Heart right ventricle (tissue), 16 donors: ENCODE measurements at regions not wholly inside any gene's neighbourhood (a gene's known extent, or its start where the extent isn't known, plus 50 kb on each side); places are given as distances from the start of the nearest gene placed in this dataset.
A peak's percentile ranks its signal among the peaks of the same experiment; 100 is the strongest.

ENCODE experiments used
- ATAC-seq, 8 donors: fragments of 200-7000 bp; cut with Tn5 transposase; one replicate each; pipeline ENCODE4 v1.9.1; 2020; ENCODE audit warnings: mild to moderate bottlenecking in 8 of 8, moderate library complexity in 8 of 8, moderate number of reproducible peaks in 1 of 8
- DNase-seq, 2 donors: peaks; one replicate each; pipeline ENCODE4 v3.0.0-alpha.2; 2020
- H3K27ac ChIP-seq, 10 donors: fragments of 200-600 bp; sonication (generic) in 2 of 10; one replicate each; pipeline versions ENCODE4 v1.5.0 to v1.8.0; 2020 to 2022; ENCODE audit warnings: mild to moderate bottlenecking in 3 of 10
- H3K27me3 ChIP-seq, 7 donors: fragments of 200-600 bp; one replicate each; pipeline ENCODE4 v1.8.0; 2021 to 2022; ENCODE audit warnings: mild to moderate bottlenecking in 2 of 7
- H3K36me3 ChIP-seq, 9 donors: fragments of 200-600 bp; sonication (generic) in 1 of 9; one replicate each; pipeline versions ENCODE4 v1.5.0 to v1.8.0; 2020 to 2022; ENCODE audit warnings: mild to moderate bottlenecking in 2 of 9
- H3K4me1 ChIP-seq, 9 donors: fragments of 200-600 bp; sonication (generic) in 1 of 9; one replicate each; pipeline versions ENCODE4 v1.5.0 to v1.8.0; 2020 to 2022; ENCODE audit warnings: mild to moderate bottlenecking in 4 of 9
- H3K4me3 ChIP-seq, 10 donors: fragments of 200-600 bp; sonication (generic) in 2 of 10; one replicate each; pipeline versions ENCODE4 v1.5.0 to v1.8.0; 2020 to 2022; ENCODE audit warnings: mild to moderate bottlenecking in 7 of 10, moderate library complexity in 2 of 10
- H3K9me3 ChIP-seq, 11 donors: fragments of 200-600 bp in 10 of 11; sonication (generic) in 2 of 11; one replicate each; pipeline versions ENCODE4 v1.5.0 to v1.8.0; 2013 to 2022; ENCODE audit warnings: mild to moderate bottlenecking in 2 of 11, control low read depth in 1 of 11, moderate library complexity in 1 of 11
- WGBS, 2 donors: extraction: QIAGEN DNeasy Blood & Tissue Kit; methylation state at CpG; one replicate each; pipeline ENCODE4 v1.1.7; 2013; ENCODE audit warnings: inconsistent platforms in 1 of 2; 5-methylcytosine and 5-hydroxymethylcytosine counted together
- intact Hi-C, 10 donors: fragments of 100-400 bp; cut with DNase I; formaldehyde crosslinking; loops; one replicate each; pipeline versions ENCODE4 v1.11.1 to v1.14.2; 2022
- TF ChIP-seq, protein P1 (sequence below), 9 donors: fragments of 200-600 bp; sonication (generic) in 2 of 9; IDR thresholded peaks; one replicate each; pipeline versions ENCODE4 v1.5.0 to v1.8.0; 2021 to 2022; ENCODE audit warnings: antibody characterized with exemption in 9 of 9, mild to moderate bottlenecking in 5 of 9, moderate library complexity in 1 of 9
- donor health status: Arrhythmogenic right ventricular cardiomyopathy.
- donor health status: ischemic (EF 13 %, LVEDD 7.1; RV severe dilation, severe dysfunction).
- donor health status: healthy with polysubstance abuse.
- donor health status: DM: no; HTN: yes; CAD: no.
- donor health status: DM: no; HTN: no; CAD: no.
- donor health status: ischemic (EF 25% LVEDD 6.9; RV normal size, moderate dysfunction).
- donor health status: ischemic (EF 25% LVEDD 5.7; RV mildly dilated, moderate dysfunction).
- donor health status: healthy.
- donor health status: DM: yes; HTN: yes; CAD: no.
- donor health status: Ischemic cardiomyopathy.
- donor health status: ischemic (EF 35%, LVEDD 5.7; RV mildly dilated, moderate dysfunction).
- donor health status: nonischemic (EF 11% LVEDD 7.7; RV severe dilation, severe dysfunction).
- donor health status: DM: yes; HTN: yes; CAD: no.
- donor health status: PGD.
- donor health status: ischemic (EF 29% LVEDD 5.4; RV normal size, mild dysfunction).
- donor health status: nonischemic (EF 23%, LVEDD 6.1; RV moderate dilation, normal function).

DNA sequence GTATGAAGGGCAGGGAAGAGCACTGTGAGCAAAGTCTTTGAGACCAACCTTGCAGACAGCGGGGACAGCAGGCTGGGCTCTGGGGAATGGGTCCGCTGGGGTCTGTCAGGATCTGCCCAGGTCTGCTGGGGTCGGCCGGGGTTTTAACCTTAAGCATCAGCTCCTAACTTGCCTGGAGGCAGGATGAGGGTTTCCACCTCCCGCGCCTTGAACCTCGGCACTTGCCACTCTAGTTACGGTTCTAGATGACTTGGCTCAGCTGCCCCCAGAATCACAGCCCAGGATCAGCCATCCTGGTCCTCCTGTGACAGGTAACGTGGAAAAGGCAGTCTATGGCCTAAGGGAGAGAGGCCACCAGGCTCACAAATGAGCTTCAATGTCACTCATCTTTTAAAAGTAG, 50.4 kb upstream of the CACUL1 start:
- 94 to 95% methylated on average over 9 of the region's 9 CpGs for whole genome bisulfite sequencing, 2 donors
- no peak for DNase-seq
- ATAC-seq = no peak
- no peaks in the 10 kb centered on the region for H3K4me1 ChIP-seq
- intact Hi-C loops = loop anchor here in 2 of 10 donors (10.0 kb wide), 1 partner anchor 240 kb away; no protein-coding TSS in a partner anchor
- H3K9me3 ChIP-seq = no peaks in the 10 kb centered on the region
- H3K27ac ChIP-seq = no peak overlapping the region
- H3K36me3 ChIP-seq = no peaks in the 10 kb centered on the region
- peaks cover 0 to 3% (median 0%) of the 10 kb centered on the region in 7 donors for H3K27me3 ChIP-seq
- H3K4me3 ChIP-seq = no peak overlapping the region
- TF ChIP-seq, protein P1, sequence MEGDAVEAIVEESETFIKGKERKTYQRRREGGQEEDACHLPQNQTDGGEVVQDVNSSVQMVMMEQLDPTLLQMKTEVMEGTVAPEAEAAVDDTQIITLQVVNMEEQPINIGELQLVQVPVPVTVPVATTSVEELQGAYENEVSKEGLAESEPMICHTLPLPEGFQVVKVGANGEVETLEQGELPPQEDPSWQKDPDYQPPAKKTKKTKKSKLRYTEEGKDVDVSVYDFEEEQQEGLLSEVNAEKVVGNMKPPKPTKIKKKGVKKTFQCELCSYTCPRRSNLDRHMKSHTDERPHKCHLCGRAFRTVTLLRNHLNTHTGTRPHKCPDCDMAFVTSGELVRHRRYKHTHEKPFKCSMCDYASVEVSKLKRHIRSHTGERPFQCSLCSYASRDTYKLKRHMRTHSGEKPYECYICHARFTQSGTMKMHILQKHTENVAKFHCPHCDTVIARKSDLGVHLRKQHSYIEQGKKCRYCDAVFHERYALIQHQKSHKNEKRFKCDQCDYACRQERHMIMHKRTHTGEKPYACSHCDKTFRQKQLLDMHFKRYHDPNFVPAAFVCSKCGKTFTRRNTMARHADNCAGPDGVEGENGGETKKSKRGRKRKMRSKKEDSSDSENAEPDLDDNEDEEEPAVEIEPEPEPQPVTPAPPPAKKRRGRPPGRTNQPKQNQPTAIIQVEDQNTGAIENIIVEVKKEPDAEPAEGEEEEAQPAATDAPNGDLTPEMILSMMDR (IDR thresholded peaks at IDR 0.05) = no peak

DNA sequence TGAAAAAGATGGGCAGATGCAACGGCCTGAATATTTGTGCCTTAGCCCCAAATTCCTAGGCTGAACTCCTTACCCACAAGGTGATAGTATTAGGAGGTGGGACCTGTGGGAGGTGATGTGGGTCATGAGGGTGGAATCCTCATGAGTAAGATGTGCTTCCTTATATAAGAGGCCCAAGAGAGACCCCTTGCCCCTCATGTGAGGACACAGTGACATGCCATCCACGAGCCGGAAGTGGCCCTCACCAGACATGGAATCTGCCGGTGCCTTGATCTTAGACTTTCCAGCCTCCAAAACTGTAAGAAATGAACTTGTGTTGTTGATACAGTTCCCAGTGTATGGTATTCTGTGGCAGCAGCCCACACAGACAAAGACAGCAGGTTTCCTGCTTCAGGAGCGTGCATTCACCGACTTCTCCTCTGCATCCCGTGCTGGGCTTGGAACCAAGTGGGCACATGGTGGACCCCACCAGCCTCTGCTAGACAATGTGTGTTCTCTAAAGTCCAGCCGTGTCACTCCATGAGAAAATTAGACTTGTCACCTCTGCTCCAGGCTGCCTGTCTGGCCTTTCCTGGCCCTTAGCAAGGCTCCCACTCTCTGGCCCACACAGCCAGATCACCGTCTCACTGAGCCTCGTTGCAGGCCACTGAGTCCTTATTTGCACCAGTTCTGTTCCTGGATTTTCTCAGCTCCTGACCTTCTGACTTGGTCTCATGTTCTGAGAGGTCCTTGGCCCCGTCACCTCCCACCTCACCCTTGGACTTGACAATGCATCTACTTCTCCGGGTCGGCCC, 52.9 kb upstream of the CACUL1 start:
- H3K27ac ChIP-seq = no peak overlapping the region
- H3K27me3 ChIP-seq = no peaks in the 10 kb centered on the region
- WGBS, 2 donors = 88 to 89% methylated on average over 13 of the region's 13 CpGs
- no peak overlapping the region for H3K4me3 ChIP-seq
- H3K9me3 ChIP-seq = no peaks in the 10 kb centered on the region
- H3K36me3 ChIP-seq = no peaks in the 10 kb centered on the region
- no peaks in the 10 kb centered on the region for H3K4me1 ChIP-seq
- ATAC-seq = no peak
- intact Hi-C loops = loop anchor here in 2 of 10 donors (10.0 kb wide), 1 partner anchor 243 kb away; no protein-coding TSS in a partner anchor
- TF ChIP-seq, protein P1 (IDR thresholded peaks at IDR 0.05) = no peak
- DNase-seq = no peak

DNA sequence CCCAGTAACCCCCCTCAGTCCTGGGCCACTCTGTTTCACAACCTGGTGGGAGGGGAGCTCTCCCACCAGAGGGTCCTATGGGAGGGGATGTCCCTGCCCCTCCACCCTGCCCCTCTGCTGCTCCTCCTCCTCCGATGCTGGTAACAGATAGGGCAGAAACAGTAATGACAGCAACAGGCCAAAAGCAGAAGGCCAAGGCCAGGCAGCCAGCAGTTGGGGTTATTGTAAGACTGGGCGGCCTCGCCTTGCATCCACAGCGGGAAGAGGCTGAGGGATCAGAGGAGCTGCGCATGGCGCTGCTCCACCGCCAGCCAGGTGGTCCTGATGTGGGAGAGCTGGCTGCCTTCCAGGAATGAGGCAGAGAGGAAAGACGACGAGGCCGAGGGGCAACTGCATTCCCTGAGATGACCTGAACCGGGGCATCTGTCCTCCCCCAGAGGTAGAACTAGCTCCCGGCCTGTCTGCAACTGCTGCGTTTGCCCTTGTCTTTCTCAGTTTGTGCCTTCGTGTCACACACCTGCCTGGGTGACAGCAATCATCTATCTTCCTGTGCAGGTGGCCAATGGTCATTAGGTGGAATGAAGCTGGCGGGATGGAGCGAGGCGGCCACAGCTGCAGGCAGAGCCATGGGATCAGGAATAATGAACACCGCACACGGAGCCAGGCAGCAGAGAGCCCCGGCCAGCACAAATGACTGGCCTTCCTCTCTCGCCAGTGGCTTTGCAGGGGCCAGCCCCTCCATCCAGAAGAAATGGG, 54.0 kb upstream of the CACUL1 start:
- TF ChIP-seq, protein P1 (IDR thresholded peaks at IDR 0.05) = no peak
- Histone ChIP-seq H3K4me3 (no peak overlapping the region), H3K36me3 (no peaks in the 10 kb centered on the region), H3K9me3 (no peaks in the 10 kb centered on the region), H3K4me1 (no peaks in the 10 kb centered on the region), H3K27me3 (no peaks in the 10 kb centered on the region), H3K27ac (no peak overlapping the region)
- 85 to 86% methylated on average over 21 of the region's 21 CpGs for WGBS, 2 donors
- DNase-seq (no peak), ATAC-seq (no peak)
- intact Hi-C loops = loop anchor here in 2 of 10 donors (10.0 kb wide), 1 partner anchor 244 kb away; no protein-coding TSS in a partner anchor

DNA sequence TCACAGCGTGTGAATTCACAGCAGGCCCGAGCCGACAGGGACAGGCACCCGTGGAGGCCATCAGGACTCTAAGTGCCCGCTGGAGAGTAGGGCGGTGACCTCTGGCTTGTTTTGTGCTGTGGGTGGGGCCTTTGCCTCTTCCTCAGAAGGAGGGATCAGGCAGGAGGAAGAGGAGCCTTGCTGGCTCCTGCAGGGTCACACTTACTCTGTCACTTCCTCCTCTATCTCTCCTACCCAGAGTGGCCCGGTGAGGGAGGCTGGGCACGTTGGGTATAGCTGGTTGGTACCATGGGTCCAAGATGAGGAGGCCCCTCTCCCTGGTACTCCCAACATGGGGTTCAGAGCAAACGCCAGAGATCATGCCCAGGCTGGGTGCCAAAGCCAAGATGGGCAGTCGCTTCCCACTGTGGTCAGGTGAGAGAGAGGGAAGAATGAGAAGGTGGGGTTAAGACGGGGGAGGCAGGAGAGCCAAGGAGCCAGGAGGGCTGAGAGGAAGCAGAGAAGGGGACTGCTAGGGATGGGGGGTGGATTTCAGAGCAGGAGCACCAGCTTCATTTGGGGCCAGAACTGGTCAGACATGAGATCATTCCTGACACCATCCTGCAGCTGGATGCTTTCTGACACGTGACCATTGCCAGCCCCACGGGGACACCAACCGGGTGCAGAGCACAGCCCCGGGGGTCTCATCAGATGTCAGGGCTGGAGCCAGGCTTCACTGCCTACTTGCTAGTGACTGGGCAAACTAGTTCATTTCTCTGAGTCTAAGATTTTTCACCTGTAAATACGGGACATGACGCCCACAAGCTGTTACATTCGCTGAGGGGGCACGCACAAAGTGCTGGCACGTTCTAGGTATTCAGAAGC, 54.8 kb upstream of the CACUL1 start:
- TF ChIP-seq, protein P1 (IDR thresholded peaks at IDR 0.05) = no peak
- no peaks in the 10 kb centered on the region for H3K27me3 ChIP-seq
- ATAC-seq = peak in 1 of 8 donors; percentile 38
- no peak overlapping the region for H3K4me3 ChIP-seq
- H3K9me3 ChIP-seq = no peaks in the 10 kb centered on the region
- no peak for DNase-seq
- H3K4me1 ChIP-seq = no peaks in the 10 kb centered on the region
- intact Hi-C loops = loop anchor here in 2 of 10 donors (10.0 kb wide), 1 partner anchor 245 kb away; no protein-coding TSS in a partner anchor
- WGBS, 2 donors = 70 to 72% methylated on average over 20 of the region's 20 CpGs
- H3K27ac ChIP-seq = no peak overlapping the region
- H3K36me3 ChIP-seq = no peaks in the 10 kb centered on the region
